ENCODE measurements at regions not wholly inside any gene's neighbourhood (a gene's known extent, or its start where the extent isn't known, plus 50 kb on each side); places are given as distances from the start of the nearest gene placed in this dataset.
"Not testable (repeated sequence)": the region's sequence is repeated elsewhere in the genome, so short reads cannot be mapped to it uniquely, and the experiment has no call there.

DNA sequence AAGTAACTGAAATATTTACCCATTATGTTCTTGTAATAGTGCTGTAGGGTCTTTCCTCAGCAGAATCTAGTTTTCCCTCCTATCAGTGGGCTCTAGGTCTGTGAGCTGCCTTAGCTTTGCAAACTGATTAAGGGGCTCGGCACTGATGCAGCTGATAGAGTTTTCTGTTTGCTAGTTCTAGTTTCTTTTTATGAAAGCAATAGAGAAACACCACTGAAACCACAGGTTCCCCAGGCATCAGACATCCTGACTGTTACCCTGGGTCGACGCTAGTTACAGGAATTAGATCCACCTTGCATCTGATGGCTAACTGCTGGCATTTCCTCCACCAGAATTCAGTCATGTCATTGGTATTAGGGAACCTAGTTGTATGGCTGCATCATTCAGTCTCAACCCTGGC lies 225.0 kb upstream of the VCX start:
- TF ChIP-seq, protein P1, sequence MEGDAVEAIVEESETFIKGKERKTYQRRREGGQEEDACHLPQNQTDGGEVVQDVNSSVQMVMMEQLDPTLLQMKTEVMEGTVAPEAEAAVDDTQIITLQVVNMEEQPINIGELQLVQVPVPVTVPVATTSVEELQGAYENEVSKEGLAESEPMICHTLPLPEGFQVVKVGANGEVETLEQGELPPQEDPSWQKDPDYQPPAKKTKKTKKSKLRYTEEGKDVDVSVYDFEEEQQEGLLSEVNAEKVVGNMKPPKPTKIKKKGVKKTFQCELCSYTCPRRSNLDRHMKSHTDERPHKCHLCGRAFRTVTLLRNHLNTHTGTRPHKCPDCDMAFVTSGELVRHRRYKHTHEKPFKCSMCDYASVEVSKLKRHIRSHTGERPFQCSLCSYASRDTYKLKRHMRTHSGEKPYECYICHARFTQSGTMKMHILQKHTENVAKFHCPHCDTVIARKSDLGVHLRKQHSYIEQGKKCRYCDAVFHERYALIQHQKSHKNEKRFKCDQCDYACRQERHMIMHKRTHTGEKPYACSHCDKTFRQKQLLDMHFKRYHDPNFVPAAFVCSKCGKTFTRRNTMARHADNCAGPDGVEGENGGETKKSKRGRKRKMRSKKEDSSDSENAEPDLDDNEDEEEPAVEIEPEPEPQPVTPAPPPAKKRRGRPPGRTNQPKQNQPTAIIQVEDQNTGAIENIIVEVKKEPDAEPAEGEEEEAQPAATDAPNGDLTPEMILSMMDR (IDR thresholded peaks at IDR 0.05; ENCODE audit: insufficient read depth, low read depth, low read length, missing control alignments): no peak
- no peak for DNase-seq (ENCODE audit: low read depth)
- no peak overlapping the region for H3K4me3 ChIP-seq (ENCODE audit: low read length)

DNA sequence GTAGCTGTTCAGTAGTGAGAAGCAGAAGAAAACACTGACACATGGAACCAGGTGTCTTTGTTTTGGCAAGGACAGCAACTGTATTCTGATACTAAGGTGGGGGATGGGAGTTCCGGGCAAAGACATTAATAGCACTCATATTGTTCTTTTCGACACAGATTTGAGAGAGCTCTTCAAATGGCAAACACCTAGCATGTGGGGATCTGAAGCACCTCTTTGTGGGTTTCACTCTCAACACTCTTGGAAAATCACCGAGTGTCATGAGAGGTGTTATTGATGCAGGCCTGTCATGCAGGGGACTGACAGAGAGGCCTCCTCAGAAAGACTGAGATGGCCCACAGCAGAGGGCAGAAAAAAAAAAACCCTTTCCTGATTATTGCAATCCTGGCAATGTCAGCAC lies 228.4 kb upstream of the VCX start:
- no peak overlapping the region for H3K4me3 ChIP-seq (ENCODE audit: low read length)
- TF ChIP-seq, protein P1 (IDR thresholded peaks at IDR 0.05; ENCODE audit: insufficient read depth, low read depth, low read length, missing control alignments): no peak
- no peak for DNase-seq (ENCODE audit: low read depth)

DNA sequence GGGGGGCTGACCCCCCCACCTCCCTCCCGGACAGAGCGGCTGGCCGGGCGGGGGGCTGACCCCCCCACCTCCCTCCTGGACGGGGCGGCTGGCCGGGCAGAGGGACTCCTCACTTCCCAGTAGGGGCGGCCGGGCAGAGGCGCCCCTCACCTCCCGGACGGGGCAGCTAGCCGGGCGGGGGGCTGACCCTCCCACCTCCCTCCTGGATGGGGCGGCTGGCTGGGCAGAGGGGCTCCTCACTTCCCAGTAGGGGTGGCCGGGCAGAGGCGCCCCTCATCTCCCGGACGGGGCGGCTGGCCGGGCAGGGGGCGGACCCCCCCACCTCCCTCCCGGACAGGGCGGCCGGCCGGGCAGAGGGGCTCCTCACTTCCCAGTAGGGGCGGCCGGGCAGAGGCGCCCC lies 234.3 kb upstream of the VCX start:
- H3K4me3 ChIP-seq (ENCODE audit: low read length); DNase-seq (ENCODE audit: low read depth): not testable (repeated sequence)

DNA sequence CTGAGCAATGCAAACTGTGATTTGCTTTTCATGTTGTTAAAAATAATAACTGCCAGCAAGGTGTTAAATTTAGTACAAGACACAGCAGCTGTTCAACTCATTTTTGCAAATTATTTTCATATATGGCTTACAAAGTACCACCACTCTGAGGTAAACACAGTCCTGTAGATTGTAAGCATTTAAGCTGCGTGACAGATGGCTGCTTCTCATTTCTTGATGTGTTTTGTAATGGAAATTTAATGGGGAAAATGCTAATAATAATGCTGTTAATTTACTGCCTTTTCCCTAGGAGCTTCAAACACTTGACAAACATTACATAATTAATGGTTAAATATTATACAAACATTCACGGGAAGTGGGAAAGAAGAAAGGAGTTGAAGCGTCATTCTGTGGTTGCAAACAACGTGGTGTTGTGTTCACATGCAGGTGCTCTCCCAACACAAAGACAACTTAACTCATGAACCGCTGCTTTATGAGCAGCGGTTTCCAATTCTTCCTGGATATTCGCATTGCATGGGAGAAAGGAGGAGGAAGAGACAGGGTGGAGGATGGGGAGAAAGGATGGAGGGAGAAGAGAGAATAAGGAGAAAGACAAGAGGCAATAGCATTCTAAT lies 236.8 kb upstream of the VCX start:
- TF ChIP-seq, protein P1 (IDR thresholded peaks at IDR 0.05; ENCODE audit: insufficient read depth, low read depth, low read length, missing control alignments): no peak
- no peak overlapping the region for H3K4me3 ChIP-seq (ENCODE audit: low read length)
- DNase-seq (ENCODE audit: low read depth): no peak

DNA sequence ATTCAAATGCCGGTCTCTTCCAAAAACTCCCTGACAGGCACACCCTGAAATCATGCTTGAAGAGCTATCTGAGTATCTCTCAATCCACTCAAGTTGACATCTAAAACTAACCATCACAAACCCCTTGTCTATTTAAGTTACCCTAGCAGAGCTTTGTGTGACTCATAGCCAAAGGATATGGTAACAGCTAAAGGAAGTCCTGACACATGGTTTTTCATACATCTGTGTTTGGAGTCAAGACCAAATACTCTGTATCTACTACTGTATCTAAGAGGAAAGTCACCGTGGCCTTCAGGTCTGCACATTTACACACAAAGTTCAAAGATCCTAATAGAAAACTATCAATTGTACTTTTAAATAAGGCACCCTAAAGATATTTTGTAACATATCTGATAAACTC lies 239.6 kb upstream of the VCX start:
- H3K4me3 ChIP-seq (ENCODE audit: low read length): no peak overlapping the region
- no peak for DNase-seq (ENCODE audit: low read depth)
- TF ChIP-seq, protein P1 (IDR thresholded peaks at IDR 0.05; ENCODE audit: insufficient read depth, low read depth, low read length, missing control alignments): no peak

DNA sequence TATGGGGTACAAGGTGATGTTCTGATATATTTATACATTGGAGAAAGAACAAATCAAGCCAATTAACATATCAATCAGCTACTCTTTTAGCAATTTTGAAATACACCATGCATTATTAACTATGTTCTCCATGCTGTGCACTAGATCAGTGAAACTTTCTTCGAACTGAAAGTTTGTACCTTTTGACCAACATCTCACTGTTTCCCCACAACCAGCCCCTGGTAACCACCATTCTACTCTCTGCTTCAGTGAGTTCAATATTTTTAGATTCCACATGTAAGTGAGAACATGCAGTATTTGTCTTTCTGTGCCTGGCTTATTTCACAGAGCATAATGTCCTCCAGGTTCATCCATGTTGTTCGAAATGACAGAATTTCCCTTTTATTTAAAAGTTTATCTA lies 246.1 kb upstream of the VCX start:
- TF ChIP-seq, protein P1 (IDR thresholded peaks at IDR 0.05; ENCODE audit: insufficient read depth, low read depth, low read length, missing control alignments): no peak
- H3K4me3 ChIP-seq (ENCODE audit: low read length): no peak overlapping the region

DNA sequence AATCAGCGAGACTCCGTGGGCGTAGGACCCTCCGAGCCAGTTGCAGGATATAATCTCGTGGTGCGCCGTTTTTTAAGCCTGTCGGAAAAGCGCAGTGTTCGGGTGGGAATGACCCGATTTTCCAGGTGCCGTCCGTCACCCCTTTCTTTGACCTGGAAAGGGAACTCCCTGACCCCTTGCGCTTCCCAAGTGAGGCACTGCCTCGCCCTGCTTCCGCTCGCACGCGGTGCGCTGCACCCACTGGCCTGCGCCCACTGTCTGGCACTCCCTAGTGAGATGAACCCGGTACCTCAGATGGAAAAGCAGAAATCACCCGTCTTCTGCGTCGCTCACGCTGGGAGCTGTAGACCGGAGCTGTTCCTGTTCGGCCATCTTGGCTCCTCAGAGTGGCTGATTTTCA lies 249.6 kb upstream of the VCX start:
- not testable (repeated sequence) for DNase-seq (ENCODE audit: low read depth); H3K4me3 ChIP-seq (ENCODE audit: low read length)

More for the DNA sequence above, 246.1 kb upstream of the VCX start:
- no peak for DNase-seq (ENCODE audit: low read depth)

DNA sequence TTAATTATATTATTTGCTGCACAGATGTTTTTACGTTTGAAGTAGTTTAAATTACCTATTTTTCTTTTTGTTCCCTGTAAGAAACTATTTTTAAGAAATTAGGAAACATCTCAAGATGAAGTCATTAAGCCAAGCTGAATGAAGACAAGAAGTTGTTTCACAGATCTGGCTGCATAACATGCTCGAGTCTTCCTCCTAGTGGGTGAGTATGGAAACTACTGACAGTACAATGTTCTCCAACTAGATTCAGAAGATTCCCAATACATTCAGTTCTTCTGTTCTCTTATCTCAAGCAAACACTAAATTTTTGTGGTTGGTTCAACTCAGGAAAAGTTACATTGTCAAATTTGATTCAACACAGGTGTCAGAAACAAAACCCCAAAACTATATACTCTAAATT lies 256.8 kb upstream of the VCX start:
- no peak overlapping the region for H3K4me3 ChIP-seq (ENCODE audit: low read length)
- DNase-seq (ENCODE audit: low read depth): peak; percentile 42
- TF ChIP-seq, protein P1 (IDR thresholded peaks at IDR 0.05; ENCODE audit: insufficient read depth, low read depth, low read length, missing control alignments): peak; percentile 63
